ENCODE measurements at regions not wholly inside any gene's neighbourhood (a gene's known extent, or its start where the extent isn't known, plus 50 kb on each side); places are given as distances from the start of the nearest gene placed in this dataset.

DNA sequence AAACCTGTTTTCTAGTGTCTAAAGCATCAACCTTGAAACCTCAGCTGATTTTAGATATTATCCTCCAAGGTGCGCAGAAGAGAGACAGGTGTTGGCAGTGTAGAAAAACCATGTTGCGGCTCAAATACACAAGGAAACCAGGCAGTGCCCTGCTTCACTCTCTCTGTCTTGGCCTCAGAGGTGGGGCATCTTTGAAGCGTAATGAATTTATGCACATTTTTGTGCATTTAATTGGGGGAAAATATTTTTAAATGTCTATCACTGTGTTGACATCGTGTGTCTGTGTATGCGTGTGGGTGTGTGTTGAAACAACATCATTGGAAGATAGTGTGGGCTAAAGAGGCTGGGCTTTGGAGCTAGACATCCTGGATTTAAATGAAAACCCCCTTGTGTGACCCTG is 334.0 kb upstream of the CHD6 start:
- Histone ChIP-seq H3K4me1 (no peaks in the 10 kb centered on the region), H3K9me3 (no peaks in the 10 kb centered on the region), H3K36me3 (ENCODE audit: control insufficient read depth, insufficient read depth, low read length) (no peaks in the 10 kb centered on the region), H3K27me3 (replicated peaks; ENCODE audit: control insufficient read depth, insufficient read depth, low read length) (no peaks in the 10 kb centered on the region), H3K4me3 (ENCODE audit: low read depth, low read length) (no peak overlapping the region)
- ChIA-PET POLR2A (no interaction called here), CTCF (interaction anchor here (0.5 to 1.6 kb wide), 2 partner anchors 214 to 915 kb away, joined by 4 to 8 read pairs; no protein-coding TSS in a partner anchor)
- H3K9me3 Mint-ChIP-seq (ENCODE audit: unreplicated experiment): no peaks in the 10 kb centered on the region
- intact Hi-C loops (cut with micrococcal nuclease; ENCODE audit: unreplicated experiment): no loop called here
- TF ChIP-seq, protein P1, sequence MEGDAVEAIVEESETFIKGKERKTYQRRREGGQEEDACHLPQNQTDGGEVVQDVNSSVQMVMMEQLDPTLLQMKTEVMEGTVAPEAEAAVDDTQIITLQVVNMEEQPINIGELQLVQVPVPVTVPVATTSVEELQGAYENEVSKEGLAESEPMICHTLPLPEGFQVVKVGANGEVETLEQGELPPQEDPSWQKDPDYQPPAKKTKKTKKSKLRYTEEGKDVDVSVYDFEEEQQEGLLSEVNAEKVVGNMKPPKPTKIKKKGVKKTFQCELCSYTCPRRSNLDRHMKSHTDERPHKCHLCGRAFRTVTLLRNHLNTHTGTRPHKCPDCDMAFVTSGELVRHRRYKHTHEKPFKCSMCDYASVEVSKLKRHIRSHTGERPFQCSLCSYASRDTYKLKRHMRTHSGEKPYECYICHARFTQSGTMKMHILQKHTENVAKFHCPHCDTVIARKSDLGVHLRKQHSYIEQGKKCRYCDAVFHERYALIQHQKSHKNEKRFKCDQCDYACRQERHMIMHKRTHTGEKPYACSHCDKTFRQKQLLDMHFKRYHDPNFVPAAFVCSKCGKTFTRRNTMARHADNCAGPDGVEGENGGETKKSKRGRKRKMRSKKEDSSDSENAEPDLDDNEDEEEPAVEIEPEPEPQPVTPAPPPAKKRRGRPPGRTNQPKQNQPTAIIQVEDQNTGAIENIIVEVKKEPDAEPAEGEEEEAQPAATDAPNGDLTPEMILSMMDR (IDR thresholded peaks at IDR 0.05; ENCODE audit: insufficient read depth in 1 of 2, low read depth in 1 of 2, low read length in 1 of 2, severe bottlenecking in 1 of 2, unreplicated experiment in 1 of 2): no peak
- H3K27me3 Mint-ChIP-seq (ENCODE audit: insufficient read depth, unreplicated experiment): peaks cover 10% of the 10 kb centered on the region
- H3K27ac Mint-ChIP-seq (ENCODE audit: unreplicated experiment): no peak overlapping the region
- H3K4me1 Mint-ChIP-seq (ENCODE audit: low read depth, unreplicated experiment): no peaks in the 10 kb centered on the region
- H3K36me3 Mint-ChIP-seq (ENCODE audit: insufficient read depth, unreplicated experiment): no peaks in the 10 kb centered on the region
- no TSS peak for BruUV-seq (replicated peaks)
- DNase-seq: no peak
- H3K4me3 Mint-ChIP-seq (ENCODE audit: unreplicated experiment): no peak overlapping the region

DNA sequence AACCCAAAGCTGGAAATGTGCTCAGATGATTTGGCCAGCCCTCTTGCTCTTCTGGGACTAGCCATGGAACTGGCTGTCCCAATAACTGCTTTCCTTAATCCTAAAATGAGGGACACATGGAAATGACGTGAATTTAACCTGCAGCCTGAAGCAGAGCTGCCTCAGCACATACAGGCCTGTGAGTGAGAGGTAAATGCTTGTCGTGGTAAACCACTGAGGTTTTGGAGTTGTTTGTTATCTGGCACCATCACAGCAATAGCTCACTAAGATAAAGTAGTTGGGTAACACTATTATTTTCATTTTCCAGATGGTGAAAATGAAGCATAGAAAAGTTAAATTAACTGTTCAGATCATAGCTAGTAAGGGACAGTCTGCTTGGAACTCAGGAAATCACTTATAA is 333.4 kb upstream of the CHD6 start:
- TF ChIP-seq, protein P1 (IDR thresholded peaks at IDR 0.05; ENCODE audit: insufficient read depth in 1 of 2, low read depth in 1 of 2, low read length in 1 of 2, severe bottlenecking in 1 of 2, unreplicated experiment in 1 of 2): no peak
- H3K9me3 Mint-ChIP-seq (ENCODE audit: unreplicated experiment): no peaks in the 10 kb centered on the region

DNA sequence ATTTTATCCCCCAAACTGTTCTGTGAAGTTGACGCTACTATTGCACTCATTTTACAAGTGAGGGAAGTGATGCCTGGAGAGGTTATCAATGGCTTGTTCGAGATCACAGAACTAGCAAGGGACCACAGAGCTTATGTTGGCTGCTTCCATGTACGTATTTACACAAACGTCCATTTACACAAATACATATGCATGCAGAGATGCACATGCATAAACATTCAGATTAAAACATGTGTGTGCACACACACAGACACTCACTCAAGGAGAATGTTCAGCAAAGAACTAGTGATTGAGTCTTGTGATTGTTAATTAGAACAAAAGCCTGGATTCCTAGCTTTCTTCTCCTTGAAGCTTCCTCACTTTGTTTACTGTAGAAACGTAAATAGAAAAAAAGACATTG is 321.5 kb upstream of the CHD6 start:
- no peaks in the 10 kb centered on the region for H3K4me1 Mint-ChIP-seq (ENCODE audit: low read depth, unreplicated experiment)
- Histone ChIP-seq H3K27me3 (replicated peaks; ENCODE audit: control insufficient read depth, insufficient read depth, low read length) (0 out of 2 replicates have a peak, but pooled peaks cover 1% of the 10 kb centered on the region), H3K9me3 (no peaks in the 10 kb centered on the region), H3K36me3 (ENCODE audit: control insufficient read depth, insufficient read depth, low read length) (no peaks in the 10 kb centered on the region), H3K4me1 (no peaks in the 10 kb centered on the region), H3K4me3 (ENCODE audit: low read depth, low read length) (no peak overlapping the region)
- H3K9me3 Mint-ChIP-seq (ENCODE audit: unreplicated experiment): no peaks in the 10 kb centered on the region
- no peak overlapping the region for H3K27ac Mint-ChIP-seq (ENCODE audit: unreplicated experiment)
- intact Hi-C loops (cut with micrococcal nuclease; ENCODE audit: unreplicated experiment): no loop called here
- CTCF ChIA-PET: no interaction called here
- peaks cover 9% of the 10 kb centered on the region for H3K27me3 Mint-ChIP-seq (ENCODE audit: insufficient read depth, unreplicated experiment)
- POLR2A ChIA-PET: no interaction called here
- no peaks in the 10 kb centered on the region for H3K36me3 Mint-ChIP-seq (ENCODE audit: insufficient read depth, unreplicated experiment)
- no TSS peak for BruUV-seq (replicated peaks)
- H3K4me3 Mint-ChIP-seq (ENCODE audit: unreplicated experiment): no peak overlapping the region
- DNase-seq: no peak
- TF ChIP-seq, protein P1 (IDR thresholded peaks at IDR 0.05; ENCODE audit: insufficient read depth in 1 of 2, low read depth in 1 of 2, low read length in 1 of 2, severe bottlenecking in 1 of 2, unreplicated experiment in 1 of 2): no peak

More for the DNA sequence above, 333.4 kb upstream of the CHD6 start:
- Mint-ChIP-seq H3K27me3 (ENCODE audit: insufficient read depth, unreplicated experiment) (peaks cover 13% of the 10 kb centered on the region), H3K36me3 (ENCODE audit: insufficient read depth, unreplicated experiment) (no peaks in the 10 kb centered on the region), H3K4me3 (ENCODE audit: unreplicated experiment) (no peak overlapping the region), H3K4me1 (ENCODE audit: low read depth, unreplicated experiment) (no peaks in the 10 kb centered on the region), H3K27ac (ENCODE audit: unreplicated experiment) (no peak overlapping the region)
- Histone ChIP-seq H3K36me3 (ENCODE audit: control insufficient read depth, insufficient read depth, low read length) (no peaks in the 10 kb centered on the region), H3K4me1 (no peaks in the 10 kb centered on the region), H3K4me3 (ENCODE audit: low read depth, low read length) (no peak overlapping the region), H3K9me3 (no peaks in the 10 kb centered on the region), H3K27me3 (replicated peaks; ENCODE audit: control insufficient read depth, insufficient read depth, low read length) (no peaks in the 10 kb centered on the region)
- ChIA-PET CTCF (no interaction called here), POLR2A (no interaction called here)
- no TSS peak for BruUV-seq (replicated peaks)
- intact Hi-C loops (cut with micrococcal nuclease; ENCODE audit: unreplicated experiment): no loop called here
- no peak for DNase-seq

All from Caco-2 (cell line).